ENCODE measurements at regions not wholly inside any gene's neighbourhood (a gene's known extent, or its start where the extent isn't known, plus 50 kb on each side); places are given as distances from the start of the nearest gene placed in this dataset.

- Histone ChIP-seq H4K20me1 (ENCODE audit: insufficient read depth, low read length) (no peaks in the 10 kb centered on the region), H2AFZ (ENCODE audit: low read depth, low read length) (no peak overlapping the region), H3K9me3 (ENCODE audit: insufficient read depth, low read length) (peaks cover 4% of the 10 kb centered on the region; the same call in 1 of the 2 replicates), H3K4me1 (ENCODE audit: low read length) (no peaks in the 10 kb centered on the region), H3K4me2 (ENCODE audit: low read length) (no peak overlapping the region), H3K27ac (ENCODE audit: low read length) (no peak overlapping the region), H3K9ac (ENCODE audit: low read length) (no peak overlapping the region), H3K27me3 (ENCODE audit: low read depth, low read length) (peaks cover 4% of the 10 kb centered on the region; the same call in 1 of the 2 replicates), H3K79me2 (ENCODE audit: low read length) (no peaks in the 10 kb centered on the region), H3K4me3 (ENCODE audit: low read length) (no peak overlapping the region), H3K36me3 (replicated peaks; ENCODE audit: low read depth, low read length) (no peaks in the 10 kb centered on the region)
- no peak for TF ChIP-seq CTCF (IDR thresholded peaks at IDR 0.05; ENCODE audit: low read depth, low read length)
- no peak for TF ChIP-seq EZH2phosphoT487 (IDR thresholded peaks at IDR 0.05; ENCODE audit: low read depth)
Measured at GRCh38 chr5:171648279-171649074, 137.1 kb upstream of the SMIM23 start.

- no peaks in the 10 kb centered on the region for H3K79me2 ChIP-seq (ENCODE audit: low read length)
- TF ChIP-seq CTCF (IDR thresholded peaks at IDR 0.05; ENCODE audit: low read depth, low read length): no peak
- TF ChIP-seq EZH2phosphoT487 (IDR thresholded peaks at IDR 0.05; ENCODE audit: low read depth): no peak
- no peak overlapping the region for H3K4me2 ChIP-seq (ENCODE audit: low read length)
- H4K20me1 ChIP-seq (ENCODE audit: insufficient read depth, low read length): no peaks in the 10 kb centered on the region
- no peak overlapping the region for H3K9ac ChIP-seq (ENCODE audit: low read length)
- no peaks in the 10 kb centered on the region for H3K4me1 ChIP-seq (ENCODE audit: low read length)
- H3K9me3 ChIP-seq (ENCODE audit: insufficient read depth, low read length): peaks cover 6% of the 10 kb centered on the region; the same call in 1 of the 2 replicates
- H2AFZ ChIP-seq (ENCODE audit: low read depth, low read length): no peak overlapping the region
- H3K27ac ChIP-seq (ENCODE audit: low read length): no peak overlapping the region
- no peak overlapping the region for H3K4me3 ChIP-seq (ENCODE audit: low read length)
- H3K36me3 ChIP-seq (replicated peaks; ENCODE audit: low read depth, low read length): no peaks in the 10 kb centered on the region
- peaks cover 5% of the 10 kb centered on the region; the same call in 1 of the 2 replicates for H3K27me3 ChIP-seq (ENCODE audit: low read depth, low read length)
Measured at GRCh38 chr5:171649075-171649401, 136.6 kb upstream of the SMIM23 start.

- H3K27me3 ChIP-seq (ENCODE audit: low read depth, low read length): peaks cover 5% of the 10 kb centered on the region; the same call in 1 of the 2 replicates
- H3K4me3 ChIP-seq (ENCODE audit: low read length): no peak overlapping the region
- H3K9me3 ChIP-seq (ENCODE audit: insufficient read depth, low read length): peaks cover 6% of the 10 kb centered on the region; the same call in 1 of the 2 replicates
- H3K4me2 ChIP-seq (ENCODE audit: low read length): no peak overlapping the region
- H3K9ac ChIP-seq (ENCODE audit: low read length): no peak overlapping the region
- TF ChIP-seq EZH2phosphoT487 (IDR thresholded peaks at IDR 0.05; ENCODE audit: low read depth) (no peak), CTCF (IDR thresholded peaks at IDR 0.05; ENCODE audit: low read depth, low read length) (no peak)
- no peaks in the 10 kb centered on the region for H3K79me2 ChIP-seq (ENCODE audit: low read length)
- no peak overlapping the region for H2AFZ ChIP-seq (ENCODE audit: low read depth, low read length)
- no peaks in the 10 kb centered on the region for H3K4me1 ChIP-seq (ENCODE audit: low read length)
- H3K27ac ChIP-seq (ENCODE audit: low read length): no peak overlapping the region
- no peaks in the 10 kb centered on the region for H4K20me1 ChIP-seq (ENCODE audit: insufficient read depth, low read length)
- H3K36me3 ChIP-seq (replicated peaks; ENCODE audit: low read depth, low read length): no peaks in the 10 kb centered on the region
Measured at GRCh38 chr5:171650597-171650996, 135.0 kb upstream of the SMIM23 start.

GRCh38 chr5:171651102-171651501, 134.5 kb upstream of the SMIM23 start:
- Histone ChIP-seq H3K9me3 (ENCODE audit: insufficient read depth, low read length) (peaks cover 6% of the 10 kb centered on the region; the same call in 1 of the 2 replicates), H3K36me3 (replicated peaks; ENCODE audit: low read depth, low read length) (no peaks in the 10 kb centered on the region), H3K79me2 (ENCODE audit: low read length) (no peaks in the 10 kb centered on the region), H3K4me3 (ENCODE audit: low read length) (no peak overlapping the region), H3K9ac (ENCODE audit: low read length) (no peak overlapping the region), H3K27me3 (ENCODE audit: low read depth, low read length) (peaks cover 5% of the 10 kb centered on the region; the same call in 1 of the 2 replicates), H2AFZ (ENCODE audit: low read depth, low read length) (no peak overlapping the region), H4K20me1 (ENCODE audit: insufficient read depth, low read length) (no peaks in the 10 kb centered on the region), H3K27ac (ENCODE audit: low read length) (no peak overlapping the region), H3K4me2 (ENCODE audit: low read length) (no peak overlapping the region), H3K4me1 (ENCODE audit: low read length) (no peaks in the 10 kb centered on the region)
- TF ChIP-seq CTCF (IDR thresholded peaks at IDR 0.05; ENCODE audit: low read depth, low read length) (no peak), EZH2phosphoT487 (IDR thresholded peaks at IDR 0.05; ENCODE audit: low read depth) (no peak)
